ENCODE measurements at regions not wholly inside any gene's neighbourhood (a gene's known extent, or its start where the extent isn't known, plus 50 kb on each side); places are given as distances from the start of the nearest gene placed in this dataset.
"Not testable (repeated sequence)": the region's sequence is repeated elsewhere in the genome, so short reads cannot be mapped to it uniquely, and the experiment has no call there.

GRCh38 chr3:187888701-187889100 lies 143.4 kb upstream of the BCL6 start:
- no peaks in the 10 kb centered on the region; the same call in 1 of the 2 replicates for H3K27me3 ChIP-seq (ENCODE audit: control insufficient read depth, insufficient read depth, low read length)
- H3K36me3 ChIP-seq (ENCODE audit: control insufficient read depth, insufficient read depth, low read length) = no peaks in the 10 kb centered on the region
- TF ChIP-seq CTCF (IDR thresholded peaks at IDR 0.05; ENCODE audit: insufficient read depth, low read depth, low read length) = no peak
- POLR2A ChIA-PET = no interaction called here
- H3K4me3 ChIP-seq (ENCODE audit: low read depth, low read length) = no peak overlapping the region
- DNase-seq (ENCODE audit: low read depth) = no peak
- CTCF ChIA-PET = interaction anchor here (0.7 to 1.4 kb wide), 3 partner anchors 10 to 26 kb away, joined by 3 to 4 read pairs (median 4); no protein-coding TSS in a partner anchor

- no peaks in the 10 kb centered on the region for H3K36me3 ChIP-seq (ENCODE audit: control insufficient read depth, insufficient read depth, low read length)
- ChIA-PET POLR2A (no interaction called here), CTCF (interaction anchor here (0.7 to 1.4 kb wide), 3 partner anchors 10 to 25 kb away, joined by 3 to 4 read pairs (median 4); no protein-coding TSS in a partner anchor)
- no peak overlapping the region for H3K4me3 ChIP-seq (ENCODE audit: low read depth, low read length)
- H3K27me3 ChIP-seq (ENCODE audit: control insufficient read depth, insufficient read depth, low read length) = no peaks in the 10 kb centered on the region; the same call in 1 of the 2 replicates
- no peak for TF ChIP-seq CTCF (IDR thresholded peaks at IDR 0.05; ENCODE audit: insufficient read depth, low read depth, low read length)
- DNase-seq (ENCODE audit: low read depth) = no peak
These were observed 143.8 kb upstream of the BCL6 start for GRCh38 chr3:187889106-187889505.

GRCh38 chr3:187889601-187890404 lies 144.5 kb upstream of the BCL6 start:
- TF ChIP-seq CTCF (IDR thresholded peaks at IDR 0.05; ENCODE audit: insufficient read depth, low read depth, low read length) = no peak
- H3K27me3 ChIP-seq (ENCODE audit: control insufficient read depth, insufficient read depth, low read length) = no peaks in the 10 kb centered on the region; the same call in 1 of the 2 replicates
- CTCF ChIA-PET = no interaction called here
- H3K4me3 ChIP-seq (ENCODE audit: low read depth, low read length) = no peak overlapping the region
- no peak for DNase-seq (ENCODE audit: low read depth)
- POLR2A ChIA-PET = no interaction called here
- H3K36me3 ChIP-seq (ENCODE audit: control insufficient read depth, insufficient read depth, low read length) = no peaks in the 10 kb centered on the region

- DNase-seq (ENCODE audit: low read depth); H3K4me3 ChIP-seq (ENCODE audit: low read depth, low read length); CTCF ChIA-PET; POLR2A ChIA-PET; H3K36me3 ChIP-seq (ENCODE audit: control insufficient read depth, insufficient read depth, low read length); H3K27me3 ChIP-seq (ENCODE audit: control insufficient read depth, insufficient read depth, low read length): not testable (repeated sequence)
These were observed 145.1 kb upstream of the BCL6 start for GRCh38 chr3:187890405-187890752.

GRCh38 chr3:187896646-187897045 lies 151.4 kb upstream of the BCL6 start:
- TF ChIP-seq CTCF (IDR thresholded peaks at IDR 0.05; ENCODE audit: insufficient read depth, low read depth, low read length) = no peak
- CTCF ChIA-PET = no interaction called here

GRCh38 chr3:187899246-187899645 lies 154.0 kb upstream of the BCL6 start:
- no peak for DNase-seq (ENCODE audit: low read depth)
- Histone ChIP-seq H3K36me3 (ENCODE audit: control insufficient read depth, insufficient read depth, low read length) (no peaks in the 10 kb centered on the region), H3K27me3 (ENCODE audit: control insufficient read depth, insufficient read depth, low read length) (no peaks in the 10 kb centered on the region), H3K4me3 (ENCODE audit: low read depth, low read length) (no peak overlapping the region)
- POLR2A ChIA-PET = no interaction called here
- no peak for TF ChIP-seq CTCF (IDR thresholded peaks at IDR 0.05; ENCODE audit: insufficient read depth, low read depth, low read length)
- CTCF ChIA-PET = interaction anchor here (0.9 kb wide), 1 partner anchor 11 kb away, joined by 4 read pairs; no protein-coding TSS in a partner anchor

More at GRCh38 chr3:187896646-187897045, 151.4 kb upstream of the BCL6 start:
- Histone ChIP-seq H3K27me3 (ENCODE audit: control insufficient read depth, insufficient read depth, low read length) (no peaks in the 10 kb centered on the region), H3K4me3 (ENCODE audit: low read depth, low read length) (no peak overlapping the region), H3K36me3 (ENCODE audit: control insufficient read depth, insufficient read depth, low read length) (no peaks in the 10 kb centered on the region)
- POLR2A ChIA-PET = no interaction called here
- DNase-seq (ENCODE audit: low read depth) = no peak

Data from BJ (cell line).